ENCODE measurements at regions not wholly inside any gene's neighbourhood (a gene's known extent, or its start where the extent isn't known, plus 50 kb on each side); places are given as distances from the start of the nearest gene placed in this dataset.

GRCh38 chr6:167575158-167575696 is 250.3 kb downstream of the TTLL2 start:
- Histone ChIP-seq H3K4me3 (peak overlapping the region; percentile 11 to 50 (median 30); a peak in 14 of 20 replicates), H3K36me3 (no peaks in the 10 kb centered on the region), H3K27ac (peak overlapping the region; percentile 2 to 74 (median 67); a peak in 21 of 22 replicates), H3K27me3 (peaks cover 0 to 39% (median 9%) of the 10 kb centered on the region in 11 experiments; a peak in 13 of 22 replicates), H3K9ac (peak overlapping the region in 10 of 11 experiments; percentile 40 to 68 (median 57); a peak in 16 of 22 replicates), H3K9me3 (replicated peaks in 1 of 11) (peaks cover 0 to 17% (median 5%) of the 10 kb centered on the region in 11 experiments; a peak in 8 of 22 replicates), H3K4me2 (peak overlapping the region; percentile 75 to 91 (median 83)), H3K4me1 (peaks cover 41 to 75% (median 58%) of the 10 kb centered on the region in 10 experiments), H4K20me1 (no peaks in the 10 kb centered on the region)
- no peak for TF ChIP-seq Cebpa-rat (IDR thresholded peaks at IDR 0.05)

- Histone ChIP-seq H3K4me1 (peaks cover 41 to 74% (median 58%) of the 10 kb centered on the region in 10 experiments), H3K9ac (no peak overlapping the region), H4K20me1 (no peaks in the 10 kb centered on the region), H3K27me3 (peaks cover 0 to 35% (median 9%) of the 10 kb centered on the region in 11 experiments; a peak in 13 of 22 replicates), H3K27ac (no peak overlapping the region), H3K4me2 (no peak overlapping the region), H3K9me3 (replicated peaks in 1 of 11) (peaks cover 0 to 17% (median 5%) of the 10 kb centered on the region in 11 experiments; a peak in 9 of 22 replicates), H3K4me3 (no peak overlapping the region), H3K36me3 (no peaks in the 10 kb centered on the region)
- no peak for TF ChIP-seq Cebpa-rat (IDR thresholded peaks at IDR 0.05)
These were observed 250.5 kb upstream of the AFDN start for GRCh38 chr6:167576050-167576741.

GRCh38 chr6:167576828-167577503 is 249.7 kb upstream of the AFDN start:
- Histone ChIP-seq H3K27me3 (peaks cover 0 to 27% (median 9%) of the 10 kb centered on the region in 11 experiments; a peak in 13 of 22 replicates), H4K20me1 (no peaks in the 10 kb centered on the region), H3K4me1 (peaks cover 41 to 66% (median 52%) of the 10 kb centered on the region in 10 experiments), H3K9ac (no peak overlapping the region), H3K4me3 (no peak overlapping the region), H3K36me3 (no peaks in the 10 kb centered on the region), H3K27ac (no peak overlapping the region), H3K4me2 (no peak overlapping the region), H3K9me3 (replicated peaks in 1 of 11) (peaks cover 0 to 17% (median 8%) of the 10 kb centered on the region in 11 experiments; a peak in 10 of 22 replicates)
- no peak for TF ChIP-seq Cebpa-rat (IDR thresholded peaks at IDR 0.05)

- H3K4me1 ChIP-seq, result peaks cover 33 to 56% (median 43%) of the 10 kb centered on the region in 10 experiments
- H4K20me1 ChIP-seq, result no peaks in the 10 kb centered on the region
- no peak for TF ChIP-seq Cebpa-rat (IDR thresholded peaks at IDR 0.05)
- H3K36me3 ChIP-seq, result peaks cover 0 to 3% (median 0%) of the 10 kb centered on the region in 11 experiments; a peak in 1 of 22 replicates
- H3K9me3 ChIP-seq (replicated peaks in 1 of 11), result peaks cover 7 to 24% (median 14%) of the 10 kb centered on the region in 11 experiments
- H3K9ac ChIP-seq, result no peak overlapping the region
- peaks cover 0 to 18% (median 8%) of the 10 kb centered on the region in 11 experiments; a peak in 11 of 22 replicates for H3K27me3 ChIP-seq
- H3K4me3 ChIP-seq, result no peak overlapping the region
- peak overlapping the region in 6 of 11 experiments; percentile 23 to 53 (median 41); a peak in 7 of 22 replicates for H3K4me2 ChIP-seq
- no peak overlapping the region for H3K27ac ChIP-seq
These were observed 248.8 kb upstream of the AFDN start for GRCh38 chr6:167577891-167578361.

GRCh38 chr6:167578371-167578901 is 248.3 kb upstream of the AFDN start:
- Histone ChIP-seq H3K9ac (no peak overlapping the region), H3K27ac (no peak overlapping the region), H3K4me1 (peaks cover 28 to 51% (median 38%) of the 10 kb centered on the region in 10 experiments), H3K36me3 (peaks cover 0 to 3% (median 0%) of the 10 kb centered on the region in 11 experiments; a peak in 1 of 22 replicates), H3K9me3 (replicated peaks in 1 of 11) (peaks cover 11 to 29% (median 19%) of the 10 kb centered on the region in 11 experiments), H3K4me3 (no peak overlapping the region), H4K20me1 (no peaks in the 10 kb centered on the region), H3K4me2 (peak overlapping the region; percentile 23 to 53 (median 41); a peak in 20 of 22 replicates), H3K27me3 (peaks cover 0 to 13% (median 3%) of the 10 kb centered on the region in 11 experiments; a peak in 10 of 22 replicates)
- no peak for TF ChIP-seq Cebpa-rat (IDR thresholded peaks at IDR 0.05)

GRCh38 chr6:167579806-167580618 is 246.7 kb upstream of the AFDN start:
- H3K36me3 ChIP-seq, result peaks cover 0 to 3% (median 0%) of the 10 kb centered on the region in 11 experiments; a peak in 1 of 22 replicates
- H4K20me1 ChIP-seq, result no peaks in the 10 kb centered on the region
- H3K4me1 ChIP-seq, result peaks cover 13 to 35% (median 22%) of the 10 kb centered on the region in 10 experiments; a peak in 19 of 20 replicates
- peak overlapping the region in 6 of 11 experiments; percentile 12 to 53 (median 36); a peak in 4 of 22 replicates for H3K4me2 ChIP-seq
- TF ChIP-seq Cebpa-rat (IDR thresholded peaks at IDR 0.05), result no peak
- peaks cover 15 to 33% (median 26%) of the 10 kb centered on the region in 11 experiments for H3K9me3 ChIP-seq (replicated peaks in 1 of 11)
- H3K27ac ChIP-seq, result no peak overlapping the region
- H3K9ac ChIP-seq, result no peak overlapping the region
- no peaks in the 10 kb centered on the region for H3K27me3 ChIP-seq
- no peak overlapping the region for H3K4me3 ChIP-seq

- TF ChIP-seq Cebpa-rat (IDR thresholded peaks at IDR 0.05), result no peak
- Histone ChIP-seq H3K36me3 (peaks cover 0 to 3% (median 0%) of the 10 kb centered on the region in 11 experiments; a peak in 1 of 22 replicates), H3K27ac (no peak overlapping the region), H4K20me1 (no peaks in the 10 kb centered on the region), H3K27me3 (no peaks in the 10 kb centered on the region), H3K9me3 (replicated peaks in 1 of 11) (peaks cover 18 to 37% (median 28%) of the 10 kb centered on the region in 11 experiments), H3K9ac (no peak overlapping the region), H3K4me3 (no peak overlapping the region), H3K4me1 (peaks cover 9 to 31% (median 18%) of the 10 kb centered on the region in 10 experiments; a peak in 19 of 20 replicates), H3K4me2 (peak overlapping the region in 3 of 11 experiments; percentile 10 to 26 (median 12); a peak in 2 of 22 replicates)
These were observed 246.1 kb upstream of the AFDN start for GRCh38 chr6:167580619-167580911.

GRCh38 chr6:167581637-167582036 is 245.1 kb upstream of the AFDN start:
- Histone ChIP-seq H3K4me3 (no peak overlapping the region), H3K4me1 (peaks cover 9 to 24% (median 18%) of the 10 kb centered on the region in 10 experiments; a peak in 19 of 20 replicates), H3K36me3 (peaks cover 0 to 3% (median 0%) of the 10 kb centered on the region in 11 experiments; a peak in 1 of 22 replicates), H3K9ac (no peak overlapping the region), H4K20me1 (no peaks in the 10 kb centered on the region), H3K4me2 (no peak overlapping the region), H3K27ac (no peak overlapping the region), H3K9me3 (replicated peaks in 1 of 11) (peaks cover 26 to 46% (median 34%) of the 10 kb centered on the region in 11 experiments), H3K27me3 (no peaks in the 10 kb centered on the region)
- no peak for TF ChIP-seq Cebpa-rat (IDR thresholded peaks at IDR 0.05)
